HG03558 (cell line): ENCODE measurements at regions not wholly inside any gene's neighbourhood (a gene's known extent, or its start where the extent isn't known, plus 50 kb on each side); places are given as distances from the start of the nearest gene placed in this dataset.

Experiments used
- ATAC-seq: cut with Tn5 transposase; IDR thresholded peaks from one replicate; pipeline ENCODE4 v1.9.1; 2021; ENCODE audit warnings: moderate number of reproducible peaks; ENCODE audit not compliant: unreplicated experiment; ENCODE audit errors: extremely low read depth

DNA sequence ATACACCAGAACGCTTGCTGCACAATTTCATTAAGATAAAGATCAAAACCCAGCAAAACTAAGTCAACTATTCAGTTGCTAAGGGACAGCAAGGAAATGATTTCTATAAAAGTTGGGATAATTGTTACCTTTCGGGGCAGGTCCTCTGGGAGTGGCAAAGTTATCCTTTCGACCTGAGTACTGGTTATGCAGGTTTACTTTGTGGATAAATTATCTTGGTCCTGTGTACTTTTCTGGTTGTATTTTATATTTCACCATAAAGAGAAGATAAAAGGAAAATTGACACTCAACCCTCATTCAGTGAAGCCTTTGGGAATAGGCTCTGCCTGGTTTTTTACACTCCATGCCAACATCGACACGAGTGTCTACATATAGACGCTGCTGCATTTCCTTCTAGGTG is 146.5 kb downstream of the SYK start:
- no peak for ATAC-seq

DNA sequence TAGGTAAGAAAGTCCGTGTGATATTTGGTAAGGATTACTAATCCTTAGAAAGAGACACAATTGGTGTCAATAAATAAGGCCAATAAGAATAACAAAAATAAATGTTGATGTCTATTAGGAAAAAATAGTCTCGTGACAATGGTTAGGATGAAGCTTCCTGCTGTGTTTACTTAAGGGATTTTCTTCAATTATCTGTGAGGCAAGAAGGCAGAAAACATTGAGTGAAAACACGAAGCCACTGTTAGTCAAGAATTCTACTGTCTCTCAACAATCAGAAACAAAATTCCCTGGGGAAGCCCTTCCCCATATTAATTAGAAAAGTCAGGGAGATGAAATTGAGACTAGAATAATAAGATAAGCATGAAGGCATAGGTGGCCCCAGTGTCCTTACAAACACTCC is 149.0 kb downstream of the SYK start:
- ATAC-seq = no peak

DNA sequence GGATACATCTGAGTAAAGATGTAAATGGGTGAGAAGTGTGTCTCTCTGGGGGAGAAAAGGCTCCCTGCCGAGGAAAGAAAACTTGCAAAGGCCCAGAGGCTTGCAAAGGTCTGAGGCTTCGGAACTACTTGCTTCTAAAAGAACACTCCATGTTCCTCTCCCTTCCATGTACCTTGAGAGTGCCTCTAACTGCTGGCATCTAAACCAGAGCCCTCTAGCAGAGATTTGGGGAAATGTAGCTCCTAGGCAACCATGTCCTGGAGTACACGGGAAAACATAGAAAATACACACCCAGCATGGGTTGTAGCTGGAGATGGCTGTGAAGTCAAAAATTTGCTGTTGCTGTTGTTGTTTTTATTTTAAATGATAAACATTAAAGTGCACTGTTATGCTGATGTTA is 151.6 kb downstream of the SYK start:
- no peak for ATAC-seq

DNA sequence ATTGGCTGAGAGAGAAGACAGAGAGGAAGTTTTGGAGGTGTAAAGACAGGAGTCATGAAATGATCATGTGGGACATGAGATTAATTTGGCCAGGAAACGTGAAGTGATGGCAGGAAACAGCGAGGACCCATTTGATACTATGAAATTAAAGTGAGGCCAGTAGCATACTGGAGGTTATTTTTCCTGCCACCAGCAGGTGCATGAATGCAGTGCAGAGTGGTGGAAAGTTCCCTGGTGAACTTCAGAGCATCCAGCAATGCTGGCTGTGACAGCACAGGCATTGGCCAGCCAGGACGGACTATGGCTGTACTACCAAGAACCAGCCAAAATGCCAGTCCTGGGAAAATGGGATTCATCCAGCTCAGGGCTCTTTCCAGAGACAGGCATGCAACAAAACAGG is 152.2 kb downstream of the SYK start:
- ATAC-seq = no peak

DNA sequence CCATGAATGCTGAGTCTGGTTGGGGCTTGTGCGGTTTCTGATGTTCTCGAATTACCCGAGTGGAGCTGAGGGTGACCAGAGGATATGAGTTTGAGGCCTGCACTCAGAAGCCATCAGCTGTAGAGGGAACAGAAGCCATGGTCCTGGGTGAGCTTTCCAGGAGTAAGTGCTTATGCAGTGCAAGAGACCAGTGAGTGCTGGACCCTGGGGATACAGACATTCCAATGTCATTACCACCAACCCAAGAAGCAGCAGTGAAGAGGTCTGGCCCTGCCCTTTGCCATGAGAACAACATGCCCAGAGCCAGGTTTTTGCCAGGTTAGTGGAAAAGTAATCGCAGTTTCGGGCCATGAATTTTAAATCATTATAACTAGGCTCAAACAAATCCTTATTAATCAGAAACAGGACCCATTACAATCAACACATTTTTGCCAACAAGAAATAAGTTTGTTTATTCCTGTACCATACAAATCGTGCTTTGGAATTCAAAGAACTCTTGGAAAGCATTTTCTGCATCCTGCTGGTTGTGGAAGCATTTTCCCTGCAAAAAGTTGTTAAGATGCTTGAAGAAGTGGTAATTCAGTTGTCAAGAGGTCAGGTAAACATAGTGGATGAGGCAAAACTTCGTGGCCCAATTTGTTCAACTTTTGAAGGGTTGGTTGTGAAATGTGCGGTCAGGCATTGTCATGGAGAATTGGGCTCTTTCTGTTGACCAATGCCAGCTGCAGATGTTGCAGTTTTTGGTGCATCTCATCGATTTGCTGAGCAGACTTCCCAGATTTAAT is 154.6 kb downstream of the SYK start:
- ATAC-seq = no peak

DNA sequence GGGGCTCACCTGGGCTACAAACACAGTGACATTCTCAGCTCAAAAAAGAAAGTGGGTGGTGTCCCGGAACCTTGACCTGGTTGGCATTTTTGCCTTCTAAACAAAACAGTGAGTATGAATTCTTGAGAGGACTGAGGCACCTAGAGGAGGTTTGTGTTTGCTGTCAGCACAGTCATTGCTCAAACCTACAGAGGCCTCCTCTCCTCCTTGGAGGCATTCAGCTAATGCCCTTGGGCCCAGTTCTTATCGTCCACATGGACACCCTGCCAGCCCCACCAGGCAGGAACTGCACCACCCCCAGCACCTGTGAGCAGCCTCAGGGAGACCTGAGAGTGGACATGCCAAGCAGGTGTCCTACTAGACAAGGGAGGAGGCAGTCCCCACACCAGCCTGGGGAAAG is 156.7 kb downstream of the SYK start:
- ATAC-seq = no peak

DNA sequence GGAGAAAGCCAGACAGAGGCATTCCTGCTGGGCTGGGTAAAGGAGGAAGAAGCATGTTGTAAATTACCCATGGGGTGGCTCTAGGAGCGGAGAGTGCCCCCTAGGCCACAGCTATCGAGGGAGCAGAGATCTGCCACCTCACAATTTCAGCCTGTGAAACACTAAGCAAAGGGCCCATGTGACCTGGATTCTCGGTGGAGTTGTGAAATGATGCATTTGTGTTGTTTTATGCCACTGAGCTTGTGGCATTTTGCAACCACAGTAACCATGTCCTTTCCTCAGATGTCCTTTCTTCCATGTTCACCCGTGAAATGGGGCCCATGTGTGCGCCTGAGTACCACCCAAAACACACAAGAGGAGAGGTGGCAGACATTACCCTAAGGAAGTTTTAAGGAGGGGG is 159.3 kb downstream of the SYK start:
- ATAC-seq = no peak

DNA sequence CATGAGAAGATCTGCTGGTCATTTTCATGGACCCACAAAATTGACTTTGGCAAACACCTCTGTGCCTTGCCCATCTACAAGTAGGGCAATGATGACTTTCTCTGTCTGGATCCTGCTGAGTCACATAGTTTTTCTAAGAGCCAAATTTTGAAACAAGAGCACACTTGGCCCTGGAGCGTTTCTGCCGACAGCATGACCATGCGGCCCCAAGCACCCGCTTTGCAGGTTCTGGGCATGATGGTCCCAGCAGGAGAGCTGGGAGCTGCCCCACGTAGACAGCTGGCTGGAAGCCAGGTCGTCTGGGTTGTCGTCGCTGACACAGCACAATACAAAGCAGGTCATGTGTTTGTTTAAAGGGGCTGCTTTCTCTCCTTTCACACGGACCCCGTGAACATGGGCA is 159.8 kb downstream of the SYK start:
- no peak for ATAC-seq

DNA sequence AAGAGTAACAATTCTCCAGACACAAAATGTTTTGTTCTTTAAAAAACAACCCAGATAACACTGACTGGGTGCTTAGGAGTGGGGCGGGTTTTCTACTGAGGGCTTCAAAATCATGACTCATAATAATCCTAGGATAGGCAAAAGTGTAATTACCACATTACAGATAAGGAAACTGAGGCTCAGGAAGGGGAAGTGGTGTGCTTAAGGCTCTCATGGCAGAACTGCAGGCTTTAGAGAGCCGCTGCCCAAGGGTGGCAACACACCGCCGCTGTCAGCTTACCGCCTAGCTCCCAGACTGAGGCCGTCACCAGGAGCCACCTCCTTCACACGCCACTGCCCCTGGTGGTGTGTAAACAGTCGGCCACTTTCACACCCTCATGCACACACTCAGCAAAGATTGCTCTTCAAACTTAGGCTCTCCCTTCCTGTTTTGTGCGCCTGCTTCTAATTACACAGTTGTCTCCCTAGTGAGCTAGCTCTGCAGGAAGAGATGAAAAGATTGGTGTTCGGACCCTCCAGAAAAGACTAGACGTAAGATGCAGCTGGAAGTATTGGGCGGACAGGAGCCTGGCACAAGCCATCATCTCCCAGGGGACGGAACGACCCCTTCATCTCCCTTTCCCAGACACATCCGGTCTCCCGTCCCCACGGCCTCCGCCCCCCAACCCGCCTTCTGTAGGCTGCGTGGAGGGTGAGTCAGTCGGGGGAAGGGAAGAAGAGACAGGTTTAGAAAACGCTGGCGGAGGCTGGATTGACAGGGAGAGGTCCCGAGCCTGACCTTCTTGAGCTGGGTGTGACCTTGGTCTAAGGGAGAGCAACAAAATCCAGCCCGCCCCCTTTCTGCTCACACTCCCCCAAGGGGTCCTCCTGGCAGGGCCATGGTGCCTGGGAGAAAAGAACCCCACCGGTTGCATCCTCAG is 162.7 kb downstream of the SYK start:
- ATAC-seq = no peak

DNA sequence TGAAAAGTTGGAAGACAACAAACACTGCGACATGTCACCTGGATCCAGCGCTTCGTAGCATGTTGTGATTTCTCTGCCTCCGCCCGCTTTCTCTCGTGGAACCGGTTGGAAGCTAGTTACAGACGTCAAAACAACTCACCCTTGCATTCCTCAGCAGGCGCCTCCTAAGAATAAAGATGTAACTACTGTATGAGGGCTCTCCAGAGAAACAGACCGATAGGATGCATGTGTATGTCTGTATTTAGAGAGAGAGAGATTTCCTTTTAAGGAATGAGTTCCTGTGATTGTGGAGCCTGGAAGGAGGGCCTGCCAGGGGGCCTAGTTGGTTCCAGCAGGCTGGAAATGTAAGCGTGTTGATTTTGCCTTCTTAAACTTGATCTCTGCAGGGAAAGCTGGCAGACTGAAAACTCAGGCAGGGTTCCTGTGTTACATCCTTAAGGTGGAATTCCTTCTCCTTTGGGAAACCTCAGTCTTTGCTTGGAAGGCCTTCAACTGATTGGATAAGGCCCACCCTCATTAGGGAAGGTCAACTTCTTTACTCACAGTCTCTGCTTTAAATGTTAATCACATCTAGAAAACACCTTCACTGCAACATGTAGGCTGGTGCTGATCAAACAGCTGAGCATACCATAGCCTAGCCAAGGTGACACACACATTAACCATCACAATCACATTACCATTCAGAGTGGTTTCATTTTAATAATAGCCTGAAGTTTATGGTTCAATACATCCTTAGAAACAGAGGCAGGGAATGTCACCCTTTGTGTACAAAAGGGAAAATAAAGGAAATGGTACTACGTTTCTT is 163.8 kb downstream of the SYK start:
- ATAC-seq = no peak

DNA sequence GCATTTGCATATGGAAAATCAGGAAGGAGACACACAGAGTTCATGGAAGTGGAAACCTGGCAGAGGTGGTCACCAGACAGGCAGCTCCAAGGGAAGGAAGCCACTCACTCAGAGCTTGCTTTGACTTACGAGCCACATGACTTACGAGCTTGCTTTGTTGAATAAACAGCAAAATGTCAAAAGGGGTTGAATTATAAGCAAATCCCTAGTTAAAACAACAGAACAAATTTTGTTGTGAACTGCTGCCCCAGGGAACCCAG is 164.3 kb downstream of the SYK start:
- ATAC-seq = no peak

DNA sequence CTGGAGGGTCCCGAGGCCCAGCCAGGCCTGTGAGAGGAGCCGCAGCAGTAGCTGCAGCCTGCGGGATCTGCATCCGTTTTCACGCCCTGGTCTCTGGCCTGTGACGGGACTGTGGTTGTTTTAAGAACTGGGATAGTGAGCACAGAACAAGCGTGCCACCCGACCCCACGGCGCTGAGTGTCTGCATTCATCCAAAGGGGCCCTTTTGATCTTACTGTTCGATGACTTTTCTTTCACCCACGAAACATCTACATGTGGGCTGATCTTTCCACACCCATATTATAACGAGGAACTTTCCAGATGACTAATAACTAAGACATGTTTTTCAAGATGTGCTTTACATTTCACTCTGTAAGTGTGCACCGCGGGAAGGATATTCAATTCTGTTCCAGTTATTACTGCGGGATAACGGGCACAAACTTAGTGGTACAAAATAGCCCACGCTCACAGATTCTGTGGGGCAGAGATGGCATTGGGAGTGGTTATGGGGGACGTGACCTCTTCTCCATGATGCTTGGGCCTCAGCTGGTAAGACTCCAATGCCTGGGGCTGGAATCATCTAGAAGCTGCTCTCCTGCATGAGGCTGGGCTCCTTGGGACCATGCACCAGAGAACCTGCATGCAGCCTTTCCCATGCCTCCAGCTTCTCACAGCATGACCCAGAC is 165.0 kb downstream of the SYK start:
- ATAC-seq = no peak

DNA sequence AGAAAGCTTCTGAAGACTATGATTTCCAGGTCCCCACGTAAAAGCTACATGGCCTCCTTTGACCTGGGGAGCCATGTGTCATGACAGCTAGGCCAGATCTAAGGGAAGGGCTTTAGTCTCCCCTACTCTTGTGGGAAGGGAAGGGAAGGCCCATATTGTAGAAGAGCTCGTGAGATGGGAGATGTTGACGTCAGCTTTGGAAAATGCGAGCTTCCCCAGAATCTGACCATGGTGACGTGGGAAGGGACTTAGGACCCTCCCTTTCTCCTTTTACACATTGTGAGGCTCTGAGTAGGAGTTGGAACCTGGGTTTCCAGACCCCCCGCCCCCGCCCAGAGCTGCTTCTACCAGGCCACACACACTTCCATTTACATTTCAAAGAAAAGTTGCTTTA is 165.5 kb downstream of the SYK start:
- ATAC-seq = no peak

DNA sequence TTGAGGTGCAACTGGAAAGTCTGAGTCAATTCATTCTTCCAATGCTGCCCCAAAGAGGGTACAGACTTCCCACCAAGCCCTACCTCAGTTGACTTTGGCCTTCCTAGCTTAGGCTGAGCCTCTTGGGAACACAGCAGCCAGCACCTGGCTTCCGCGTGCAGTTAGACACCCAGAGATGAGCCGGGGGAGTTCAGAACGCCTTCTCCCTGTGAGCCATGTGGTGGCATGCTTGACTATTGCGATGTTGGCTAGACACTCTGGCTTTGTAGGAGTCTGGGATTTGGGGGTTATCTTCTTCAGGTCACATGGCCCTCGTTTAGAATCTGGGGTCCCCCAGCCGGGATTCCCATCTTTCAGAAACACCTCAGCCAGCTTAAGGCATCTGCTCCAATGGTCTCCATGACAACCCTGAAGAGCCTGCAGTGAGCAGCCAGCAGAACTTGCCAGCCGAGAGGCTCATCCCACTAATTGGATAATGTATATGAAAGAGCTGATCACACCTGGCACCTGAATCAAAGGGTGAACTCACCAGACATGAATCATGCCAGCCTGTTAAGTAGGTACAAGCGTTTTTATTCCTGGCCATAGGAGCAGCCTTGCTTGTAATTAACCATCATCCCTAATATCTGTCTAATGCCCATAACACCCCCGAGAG is 167.5 kb downstream of the SYK start:
- ATAC-seq = no peak

DNA sequence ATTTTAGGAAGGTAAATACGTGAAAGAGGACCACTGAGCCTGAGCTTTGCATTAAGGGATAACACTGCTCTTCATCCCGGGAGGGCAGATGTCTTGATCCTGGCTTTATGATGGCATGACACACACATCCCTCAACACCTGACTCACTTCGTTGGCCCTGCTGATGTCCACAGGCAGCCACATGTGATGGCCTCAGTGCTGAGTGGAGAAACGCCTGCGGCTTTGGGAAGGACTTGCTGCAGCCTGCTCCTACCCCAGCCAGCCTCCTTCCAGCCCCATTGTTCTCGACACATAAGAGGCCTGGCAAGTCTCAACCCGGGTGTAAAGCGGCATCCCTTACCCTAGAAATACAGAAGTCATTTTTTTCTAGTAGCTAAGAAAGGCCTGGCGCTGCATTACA is 169.0 kb downstream of the SYK start:
- no peak for ATAC-seq

DNA sequence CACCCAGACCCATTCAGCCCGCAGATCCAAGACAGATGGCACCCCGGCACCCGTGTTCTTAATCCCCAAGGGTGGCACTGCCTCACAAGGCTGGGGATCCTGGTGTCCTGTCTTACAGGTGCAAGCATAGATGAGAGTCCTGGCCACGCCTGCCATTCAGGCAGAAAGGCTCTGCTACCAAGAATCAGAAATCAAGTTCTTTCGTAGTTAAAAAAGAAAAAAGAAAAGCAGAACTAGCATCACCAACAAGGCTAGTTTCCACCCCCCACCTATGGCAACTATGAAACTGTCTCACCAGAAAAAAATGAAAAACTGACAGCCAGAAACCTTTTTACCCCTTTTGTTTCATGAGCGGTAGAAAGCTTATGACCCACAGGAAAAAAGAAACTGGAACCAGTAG is 170.4 kb downstream of the SYK start:
- no peak for ATAC-seq

DNA sequence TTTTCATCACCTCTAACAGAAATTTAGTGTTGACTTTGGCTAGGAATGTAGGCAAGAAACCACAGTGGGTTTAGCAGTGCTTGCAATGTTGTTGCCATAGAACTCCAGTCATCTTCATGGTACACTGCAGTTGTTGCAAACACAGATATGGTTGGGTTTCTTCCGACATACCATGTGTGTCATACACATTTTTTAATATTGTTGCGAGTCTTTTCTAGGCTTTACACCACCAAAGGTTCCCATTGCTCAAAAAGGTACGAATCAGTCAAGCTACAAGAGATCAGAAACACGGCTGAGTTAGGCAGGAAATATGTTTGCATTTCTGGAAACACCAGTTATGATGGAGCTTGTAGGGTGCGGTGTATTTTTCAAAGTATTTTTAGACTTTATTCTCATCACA is 172.4 kb downstream of the SYK start:
- no peak for ATAC-seq

DNA sequence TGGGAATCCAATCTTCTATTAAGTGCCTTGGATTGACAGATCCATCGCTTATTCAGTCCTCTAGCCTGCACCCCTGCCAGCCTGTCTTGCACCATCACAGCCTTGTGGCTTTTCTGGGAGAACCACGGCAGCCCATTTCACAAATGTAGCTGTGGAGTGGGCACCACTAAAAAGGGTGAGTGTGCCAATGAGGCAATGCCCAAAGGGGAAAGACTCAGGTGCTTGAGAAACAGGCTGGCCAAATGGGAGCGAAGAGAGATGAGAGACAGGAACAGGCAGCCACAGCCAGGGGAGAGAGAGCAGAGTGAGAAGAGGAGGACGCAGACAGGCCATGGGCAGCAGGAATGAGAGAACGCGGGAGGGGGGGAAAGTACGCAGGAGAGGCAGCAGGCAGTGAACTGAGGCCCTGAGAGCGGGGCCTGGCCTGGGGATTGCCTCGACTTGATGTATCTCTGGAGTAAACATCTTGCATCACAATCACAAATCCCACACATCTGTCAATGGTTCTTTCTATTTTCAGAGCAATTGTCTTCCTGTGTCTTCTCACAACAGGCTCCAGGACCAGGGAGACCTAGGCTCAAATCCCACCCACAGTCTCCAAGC is 173.1 kb downstream of the SYK start:
- no peak for ATAC-seq

DNA sequence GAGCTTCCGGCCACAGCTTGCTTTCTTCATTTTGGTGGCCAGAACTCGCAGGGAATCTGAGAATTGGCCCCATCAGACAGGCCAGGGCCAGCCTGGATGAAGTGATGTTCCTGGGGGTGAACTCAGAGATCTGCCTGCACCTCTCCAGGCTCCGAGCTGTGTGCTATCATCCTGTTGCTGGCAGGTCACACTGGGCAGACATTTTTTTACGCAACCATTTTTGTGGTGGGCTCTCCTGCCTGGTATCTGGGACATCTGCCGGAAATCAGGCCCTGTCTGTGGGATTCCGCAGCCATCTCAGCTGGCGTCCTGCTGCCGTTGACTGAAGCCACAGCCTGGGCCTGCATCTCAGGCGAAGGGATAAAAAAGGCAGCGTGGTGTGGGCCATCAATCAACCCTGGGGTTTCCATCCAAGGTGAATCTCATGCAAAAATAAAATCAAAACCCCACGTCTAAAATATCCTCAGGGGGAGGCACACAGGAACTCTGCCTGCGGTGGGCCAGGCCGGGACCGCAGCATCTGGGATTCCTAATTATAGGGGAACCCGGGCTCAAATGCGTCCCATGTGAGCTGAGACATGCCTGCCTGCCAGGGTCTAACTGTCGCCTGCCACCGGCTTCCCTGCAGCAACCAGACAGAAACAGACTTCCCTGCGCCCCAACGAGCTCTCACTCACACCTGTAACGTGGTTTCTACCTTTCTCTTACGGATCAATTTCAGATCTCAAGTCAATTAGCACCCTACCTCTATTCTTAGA is 174.3 kb downstream of the SYK start:
- no peak for ATAC-seq
